ENCODE measurements at regions not wholly inside any gene's neighbourhood (a gene's known extent, or its start where the extent isn't known, plus 50 kb on each side); places are given as distances from the start of the nearest gene placed in this dataset.
"Not testable (repeated sequence)": the region's sequence is repeated elsewhere in the genome, so short reads cannot be mapped to it uniquely, and the experiment has no call there.

DNA sequence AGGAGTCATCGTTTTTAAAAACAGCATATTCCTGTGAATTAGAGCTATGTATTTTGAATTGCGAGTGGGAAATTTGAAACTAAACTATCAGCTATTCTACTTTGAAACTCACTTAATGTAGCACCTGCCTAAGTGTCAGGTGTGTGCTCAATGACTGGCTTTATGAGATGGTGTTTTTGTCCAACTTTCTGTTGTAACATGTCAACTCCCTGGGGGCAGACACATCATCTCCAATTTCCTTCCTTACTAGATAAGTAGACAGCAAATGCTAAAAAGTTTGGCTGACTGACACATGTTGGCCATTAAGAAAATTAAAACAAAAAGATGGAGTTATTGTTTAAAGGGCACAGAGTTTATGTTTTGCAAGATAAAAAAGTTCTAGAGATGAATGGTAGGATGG lies 226.9 kb downstream of the TFAP2B start:
- H3K9me2 ChIP-seq (replicated peaks; ENCODE audit: control insufficient read depth, low read length): no peaks in the 10 kb centered on the region
- no peak overlapping the region for H3K4me2 ChIP-seq (ENCODE audit: low read length)
- H3K4me3 ChIP-seq (ENCODE audit: low read length): no peak overlapping the region
- H3K27ac ChIP-seq (ENCODE audit: low read depth, low read length): no peak overlapping the region
- no peak for TF ChIP-seq CTCF (IDR thresholded peaks at IDR 0.05; ENCODE audit: low read depth, low read length, poor library complexity, severe bottlenecking)
- no peak for TF ChIP-seq EZH2phosphoT487 (IDR thresholded peaks at IDR 0.05; ENCODE audit: borderline replicate concordance, low read length)
- no peaks in the 10 kb centered on the region for H3K9me3 ChIP-seq (ENCODE audit: control insufficient read depth, insufficient read depth, low read length)
- no peaks in the 10 kb centered on the region for H3K36me3 ChIP-seq (ENCODE audit: control insufficient read depth, low read length)
- no peaks in the 10 kb centered on the region for H4K20me1 ChIP-seq (ENCODE audit: control insufficient read depth, insufficient read depth, low read depth, low read length)
- no peaks in the 10 kb centered on the region for H3K4me1 ChIP-seq (ENCODE audit: control insufficient read depth, low read length)
- no peaks in the 10 kb centered on the region for H3K27me3 ChIP-seq (ENCODE audit: control insufficient read depth, low read length)
- H3F3A ChIP-seq (ENCODE audit: control insufficient read depth, insufficient read depth): no peaks in the 10 kb centered on the region
- H3K79me2 ChIP-seq (ENCODE audit: control insufficient read depth, low read length): no peaks in the 10 kb centered on the region

DNA sequence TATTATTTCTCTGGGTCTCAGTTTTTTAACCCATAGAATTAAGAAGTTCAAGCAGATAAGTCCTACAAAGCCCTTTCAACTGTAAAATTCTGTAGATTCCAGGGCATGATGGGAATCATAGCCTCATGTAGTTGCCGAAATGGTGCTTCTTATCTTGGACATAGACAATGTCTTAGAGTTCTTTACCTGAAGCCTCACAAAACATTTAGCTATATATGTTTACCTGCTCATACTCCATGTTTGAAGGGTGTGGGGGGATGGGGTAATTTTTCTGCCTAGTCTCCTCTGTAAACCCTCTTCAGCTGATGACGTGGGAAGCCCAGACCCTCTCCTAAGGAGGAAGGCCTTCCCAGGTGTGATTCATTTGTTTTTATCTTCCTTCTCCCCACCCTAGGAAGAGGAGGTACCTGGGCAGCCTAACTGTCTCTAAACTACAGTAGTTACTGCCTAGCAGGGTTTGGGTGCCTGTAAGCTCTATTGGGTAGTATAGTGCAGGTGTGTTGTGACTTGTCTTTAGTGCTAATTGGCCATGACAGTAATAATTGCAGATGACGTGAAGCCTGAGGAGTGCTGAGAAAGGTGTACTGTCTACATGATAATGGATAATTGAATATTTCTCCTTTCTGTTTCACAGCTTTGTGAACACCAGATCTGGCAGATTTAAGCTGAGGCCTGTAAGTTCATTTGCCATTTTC lies 230.8 kb downstream of the TFAP2B start:
- Histone ChIP-seq H3K27ac (ENCODE audit: low read depth, low read length) (no peak overlapping the region), H3K36me3 (ENCODE audit: control insufficient read depth, low read length) (no peaks in the 10 kb centered on the region), H3K9me2 (replicated peaks; ENCODE audit: control insufficient read depth, low read length) (no peaks in the 10 kb centered on the region), H3K4me2 (ENCODE audit: low read length) (no peak overlapping the region), H3K79me2 (ENCODE audit: control insufficient read depth, low read length) (no peaks in the 10 kb centered on the region), H3F3A (ENCODE audit: control insufficient read depth, insufficient read depth) (no peaks in the 10 kb centered on the region), H4K20me1 (ENCODE audit: control insufficient read depth, insufficient read depth, low read depth, low read length) (no peaks in the 10 kb centered on the region), H3K4me3 (ENCODE audit: low read length) (no peak overlapping the region), H3K27me3 (ENCODE audit: control insufficient read depth, low read length) (no peaks in the 10 kb centered on the region), H3K9me3 (ENCODE audit: control insufficient read depth, insufficient read depth, low read length) (no peaks in the 10 kb centered on the region), H3K4me1 (ENCODE audit: control insufficient read depth, low read length) (no peaks in the 10 kb centered on the region)
- TF ChIP-seq CTCF (IDR thresholded peaks at IDR 0.05; ENCODE audit: low read depth, low read length, poor library complexity, severe bottlenecking) (no peak), EZH2phosphoT487 (IDR thresholded peaks at IDR 0.05; ENCODE audit: borderline replicate concordance, low read length) (no peak)

DNA sequence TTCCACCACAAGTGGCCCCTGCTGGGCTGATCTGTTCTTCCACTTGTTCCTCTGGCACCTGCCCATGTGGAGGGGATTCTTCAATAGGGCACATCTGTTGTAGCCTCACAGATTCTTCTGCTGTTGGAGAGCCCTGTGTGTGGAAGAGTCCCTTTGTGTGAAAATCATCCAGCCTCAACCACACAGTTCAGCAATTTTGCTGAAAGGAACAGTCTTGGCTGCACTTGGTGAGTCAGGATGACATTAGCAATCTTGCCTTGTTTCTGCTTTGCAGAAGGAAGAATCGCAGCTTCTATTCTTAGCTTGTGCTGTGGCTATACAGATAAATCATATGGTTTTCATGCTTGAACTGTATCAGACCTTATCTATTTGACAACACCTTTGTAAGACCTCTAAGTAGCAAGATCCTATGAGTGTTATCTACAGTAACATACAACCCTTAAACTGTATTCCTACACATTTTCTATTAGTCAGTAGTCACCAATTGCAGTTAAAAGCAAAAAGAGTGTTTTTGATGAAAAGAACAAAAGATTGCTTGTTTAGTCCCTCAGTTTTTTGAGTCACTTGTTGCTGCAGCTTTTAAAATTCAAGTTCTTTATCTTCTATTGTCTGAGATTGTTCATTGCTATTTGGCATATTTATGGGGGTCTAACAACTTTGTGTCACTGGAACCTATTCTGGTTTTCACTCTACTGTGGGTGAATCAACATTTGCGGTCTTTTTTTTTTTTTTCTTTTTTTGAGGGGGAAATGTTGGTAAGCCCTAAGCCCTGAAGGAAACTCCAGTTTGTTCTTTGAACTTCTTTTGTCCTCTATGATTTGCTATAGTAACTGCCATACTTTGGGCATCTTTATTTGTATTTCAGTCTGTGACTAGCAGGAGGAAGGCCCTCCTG lies 231.6 kb downstream of the TFAP2B start:
- no peak overlapping the region for H3K27ac ChIP-seq (ENCODE audit: low read depth, low read length)

DNA sequence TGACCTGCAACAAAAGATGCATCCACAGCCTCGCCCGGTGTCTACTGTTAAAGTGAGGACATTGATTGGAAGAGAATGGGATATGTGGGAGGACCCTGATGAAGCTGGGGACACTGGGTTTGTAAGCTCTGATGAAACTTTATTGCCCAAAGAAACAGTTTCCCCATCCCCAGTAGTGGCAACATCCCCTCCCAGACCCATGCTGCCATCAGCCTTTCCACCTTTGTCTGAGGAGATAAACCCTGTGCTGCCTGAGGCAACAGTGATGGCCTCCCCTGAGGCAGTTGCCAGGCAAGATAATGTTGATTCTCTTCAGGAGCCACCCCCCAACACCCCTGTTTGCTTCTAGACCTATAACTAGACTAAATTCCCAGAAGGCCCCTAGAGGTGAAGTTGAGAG lies 234.0 kb downstream of the TFAP2B start:
- not testable (repeated sequence) for H3K4me3 ChIP-seq (ENCODE audit: low read length); H3K36me3 ChIP-seq (ENCODE audit: control insufficient read depth, low read length); H3K27ac ChIP-seq (ENCODE audit: low read depth, low read length); H3K4me1 ChIP-seq (ENCODE audit: control insufficient read depth, low read length); H3K27me3 ChIP-seq (ENCODE audit: control insufficient read depth, low read length); H3K4me2 ChIP-seq (ENCODE audit: low read length); H3K79me2 ChIP-seq (ENCODE audit: control insufficient read depth, low read length); H3F3A ChIP-seq (ENCODE audit: control insufficient read depth, insufficient read depth); H4K20me1 ChIP-seq (ENCODE audit: control insufficient read depth, insufficient read depth, low read depth, low read length); H3K9me2 ChIP-seq (replicated peaks; ENCODE audit: control insufficient read depth, low read length); H3K9me3 ChIP-seq (ENCODE audit: control insufficient read depth, insufficient read depth, low read length)

More for the DNA sequence above, 231.6 kb downstream of the TFAP2B start:
- Histone ChIP-seq H3K9me3 (ENCODE audit: control insufficient read depth, insufficient read depth, low read length) (no peaks in the 10 kb centered on the region), H3K4me3 (ENCODE audit: low read length) (no peak overlapping the region), H3K79me2 (ENCODE audit: control insufficient read depth, low read length) (no peaks in the 10 kb centered on the region), H3K4me1 (ENCODE audit: control insufficient read depth, low read length) (no peaks in the 10 kb centered on the region), H3K36me3 (ENCODE audit: control insufficient read depth, low read length) (no peaks in the 10 kb centered on the region), H3K27me3 (ENCODE audit: control insufficient read depth, low read length) (no peaks in the 10 kb centered on the region), H3K9me2 (replicated peaks; ENCODE audit: control insufficient read depth, low read length) (no peaks in the 10 kb centered on the region), H3F3A (ENCODE audit: control insufficient read depth, insufficient read depth) (no peaks in the 10 kb centered on the region), H3K4me2 (ENCODE audit: low read length) (no peak overlapping the region), H4K20me1 (ENCODE audit: control insufficient read depth, insufficient read depth, low read depth, low read length) (no peaks in the 10 kb centered on the region)
- no peak for TF ChIP-seq EZH2phosphoT487 (IDR thresholded peaks at IDR 0.05; ENCODE audit: borderline replicate concordance, low read length)
- no peak for TF ChIP-seq CTCF (IDR thresholded peaks at IDR 0.05; ENCODE audit: low read depth, low read length, poor library complexity, severe bottlenecking)

GRCh38 chr6:51055316-51055715 lies 236.6 kb downstream of the TFAP2B start:
- not testable (repeated sequence) for H3K4me2 ChIP-seq (ENCODE audit: low read length); H3K9me2 ChIP-seq (replicated peaks; ENCODE audit: control insufficient read depth, low read length); H3K27ac ChIP-seq (ENCODE audit: low read depth, low read length); H3K9me3 ChIP-seq (ENCODE audit: control insufficient read depth, insufficient read depth, low read length); H3F3A ChIP-seq (ENCODE audit: control insufficient read depth, insufficient read depth); H3K36me3 ChIP-seq (ENCODE audit: control insufficient read depth, low read length); H3K4me3 ChIP-seq (ENCODE audit: low read length); H3K79me2 ChIP-seq (ENCODE audit: control insufficient read depth, low read length); H3K27me3 ChIP-seq (ENCODE audit: control insufficient read depth, low read length); H3K4me1 ChIP-seq (ENCODE audit: control insufficient read depth, low read length); H4K20me1 ChIP-seq (ENCODE audit: control insufficient read depth, insufficient read depth, low read depth, low read length)
